ENCODE measurements at regions not wholly inside any gene's neighbourhood (a gene's known extent, or its start where the extent isn't known, plus 50 kb on each side); places are given as distances from the start of the nearest gene placed in this dataset.

DNA sequence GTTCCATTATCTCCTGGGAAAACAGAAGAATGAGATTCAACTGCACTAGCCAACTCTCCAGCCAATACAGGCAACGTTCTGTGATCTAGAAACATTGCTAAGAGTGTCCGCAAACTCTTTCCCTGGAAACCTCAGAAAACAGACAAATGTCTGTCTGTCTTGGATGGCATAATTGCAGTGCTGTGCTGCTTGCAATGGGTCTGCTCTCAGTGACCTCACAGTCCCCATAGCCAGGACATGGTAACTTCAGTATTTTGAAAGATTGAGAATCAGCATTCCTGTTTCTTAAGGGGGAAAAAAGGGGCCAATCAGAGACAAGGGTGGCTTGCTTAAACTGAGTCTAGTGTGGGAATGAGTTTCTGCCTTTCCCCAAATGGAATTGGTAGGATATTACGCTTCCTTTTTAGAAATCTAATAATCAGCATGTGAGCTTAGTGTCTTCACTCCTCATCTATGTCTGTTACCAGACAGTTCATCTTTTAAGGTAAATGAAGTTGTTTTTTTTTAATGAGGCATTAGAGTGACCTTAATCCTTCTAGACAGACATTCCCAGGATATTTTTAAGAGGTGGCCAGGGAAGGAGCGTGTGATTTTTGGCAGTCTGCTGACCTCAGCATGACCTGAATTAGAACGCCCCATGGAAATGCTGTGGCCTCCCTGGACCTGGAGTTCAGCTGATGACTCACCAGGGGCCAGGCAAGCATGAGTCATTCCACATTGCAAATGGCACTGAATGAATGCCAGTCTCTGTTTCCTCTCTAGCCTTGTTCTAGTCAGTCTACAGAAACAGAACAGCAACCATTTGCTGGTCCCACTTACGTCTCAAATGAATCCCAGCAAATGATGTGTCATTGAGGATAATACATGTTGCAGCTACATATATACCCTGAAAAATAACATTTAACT lies 210.2 kb upstream of the ACTBL2 start:
- DNase-seq = no peak

DNA sequence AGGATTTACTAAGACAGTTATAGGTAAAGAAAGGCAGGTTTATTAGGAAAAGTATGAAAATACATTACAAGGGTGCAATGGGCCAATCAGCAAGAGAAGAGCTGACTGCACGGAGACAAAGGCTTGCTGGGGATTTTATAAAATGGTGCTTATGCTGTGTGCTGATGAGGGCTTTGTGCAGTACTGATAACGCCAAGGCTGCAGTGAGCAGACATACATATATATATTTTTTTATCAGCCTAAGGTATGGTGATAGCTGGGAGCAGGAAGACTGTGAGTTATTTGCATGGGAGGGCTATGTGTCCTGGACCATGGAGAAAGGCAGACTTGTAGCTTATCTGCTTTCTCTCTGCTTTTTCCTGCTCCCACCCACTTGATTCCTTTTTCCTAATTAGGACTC lies 208.1 kb upstream of the ACTBL2 start:
- DNase-seq = no peak

DNA sequence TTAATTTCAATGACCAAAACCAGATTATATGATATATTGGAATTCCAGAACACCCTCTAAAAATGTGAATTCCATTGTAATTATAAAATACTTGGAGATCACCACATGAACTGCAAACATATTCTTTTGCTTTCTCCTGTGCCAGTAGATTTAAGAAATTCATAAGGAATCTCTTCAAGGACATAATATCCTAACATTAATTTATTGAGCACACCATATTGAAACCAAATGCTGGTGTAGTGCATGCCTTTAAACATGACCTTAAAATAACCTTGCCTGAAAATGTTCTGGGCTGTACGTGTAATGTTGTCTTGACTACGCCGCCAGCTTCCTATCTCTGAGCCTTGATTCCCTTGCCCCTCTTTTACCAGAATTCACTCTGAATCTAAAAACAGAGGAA lies 205.0 kb upstream of the ACTBL2 start:
- no peak for DNase-seq

DNA sequence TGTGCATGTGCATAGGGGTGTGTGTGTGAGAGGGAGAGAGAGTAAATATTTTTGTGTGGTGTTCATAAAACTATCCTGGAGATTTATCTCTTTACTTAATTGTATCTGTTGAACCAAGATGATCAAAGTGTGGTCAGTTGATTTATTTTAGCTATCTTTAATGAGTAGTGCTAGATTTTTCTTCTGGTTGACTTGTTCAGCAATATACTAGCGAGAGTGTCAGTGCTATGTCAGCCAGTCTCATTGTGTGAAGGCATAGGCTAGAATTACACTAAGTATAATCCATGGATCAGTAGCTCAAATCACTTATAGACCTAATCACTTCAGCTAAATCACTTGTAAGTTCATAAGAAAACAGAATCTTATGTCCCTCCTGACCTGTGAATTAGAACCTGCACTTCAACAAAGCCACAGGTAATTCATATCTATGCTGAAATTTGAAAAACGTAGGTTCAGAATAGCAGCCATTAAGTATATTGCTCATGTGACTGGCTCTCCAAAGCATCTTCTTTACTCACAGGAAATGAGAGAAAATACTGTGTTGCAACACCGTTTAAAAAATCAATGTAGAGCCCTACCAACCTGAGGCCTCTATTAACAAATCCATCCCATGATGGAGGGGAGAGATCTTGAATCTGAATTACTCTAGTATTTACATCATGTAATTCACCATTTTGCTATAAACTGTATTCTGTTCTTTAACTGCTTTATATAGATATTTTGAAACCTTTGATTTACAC lies 203.1 kb upstream of the ACTBL2 start:
- DNase-seq = no peak

GRCh38 chr5:57684299-57684702 lies 201.7 kb upstream of the ACTBL2 start:
- no peak for DNase-seq

- DNase-seq = no peak
Observed at GRCh38 chr5:57683036-57683630, 200.5 kb upstream of the ACTBL2 start.

- no peak for DNase-seq
Observed at GRCh38 chr5:57681942-57682341, 199.3 kb upstream of the ACTBL2 start.

DNA sequence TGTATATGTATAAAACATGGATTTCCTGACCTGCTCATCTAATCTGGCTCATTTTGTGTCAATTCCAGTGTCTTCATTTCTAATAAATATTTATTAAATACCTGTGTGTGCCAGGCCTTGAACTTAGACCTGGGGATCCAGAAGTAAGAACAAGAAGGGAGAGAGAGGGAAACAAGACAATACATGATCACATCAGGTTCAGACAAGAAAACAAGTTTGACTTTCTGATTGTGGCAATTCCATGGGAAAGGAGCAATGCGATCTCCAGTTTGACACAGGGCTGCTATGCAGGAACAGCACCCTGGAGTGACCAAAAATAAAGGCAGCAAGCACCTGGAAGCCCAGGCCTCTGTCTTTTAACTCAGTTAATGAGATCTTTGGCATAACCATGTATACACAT lies 198.1 kb upstream of the ACTBL2 start:
- DNase-seq = no peak

DNA sequence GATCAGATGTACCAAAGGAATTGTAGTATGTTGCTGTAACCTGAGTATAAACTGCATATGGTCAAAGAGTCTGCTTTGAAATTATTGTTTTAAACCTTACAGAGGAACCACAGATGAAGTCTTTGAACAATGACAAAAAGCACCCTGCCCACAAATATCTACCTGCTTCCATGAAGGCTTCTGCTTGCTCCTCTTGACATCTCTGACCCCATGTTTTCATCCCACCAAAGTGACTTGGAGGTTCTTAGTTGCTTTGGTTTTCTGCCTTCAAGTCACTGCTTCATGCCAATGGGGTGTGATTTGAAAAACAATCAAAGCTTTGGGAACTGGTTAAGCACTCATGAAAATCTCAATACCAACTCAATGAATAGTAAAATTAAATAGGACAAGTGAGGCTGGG lies 194.6 kb upstream of the ACTBL2 start:
- no peak for DNase-seq

GRCh38 chr5:57676222-57677098 lies 193.8 kb upstream of the ACTBL2 start:
- DNase-seq = no peak

- no peak for DNase-seq
Observed at GRCh38 chr5:57675236-57675635, 192.6 kb upstream of the ACTBL2 start.

DNA sequence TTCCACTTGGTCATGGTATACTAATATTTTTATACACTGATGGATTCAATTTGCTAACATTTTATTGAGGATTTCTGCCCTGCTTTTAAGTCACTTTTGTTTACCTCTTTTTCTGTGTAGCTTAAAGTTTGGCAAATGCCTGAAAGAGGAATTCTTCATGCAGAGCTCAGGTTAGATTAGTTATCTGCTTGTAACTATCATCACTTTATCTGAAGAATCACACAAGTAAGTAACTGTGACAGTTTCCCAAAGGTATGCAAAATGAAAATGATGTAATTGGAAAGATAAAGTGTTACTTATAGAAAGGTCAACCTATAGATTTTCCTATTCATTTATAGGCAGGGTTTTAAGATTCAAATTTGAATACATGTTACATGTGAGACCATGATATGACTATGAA lies 188.8 kb upstream of the ACTBL2 start:
- DNase-seq = no peak

GRCh38 chr5:57666582-57666981 lies 184.0 kb upstream of the ACTBL2 start:
- no peak for DNase-seq

DNA sequence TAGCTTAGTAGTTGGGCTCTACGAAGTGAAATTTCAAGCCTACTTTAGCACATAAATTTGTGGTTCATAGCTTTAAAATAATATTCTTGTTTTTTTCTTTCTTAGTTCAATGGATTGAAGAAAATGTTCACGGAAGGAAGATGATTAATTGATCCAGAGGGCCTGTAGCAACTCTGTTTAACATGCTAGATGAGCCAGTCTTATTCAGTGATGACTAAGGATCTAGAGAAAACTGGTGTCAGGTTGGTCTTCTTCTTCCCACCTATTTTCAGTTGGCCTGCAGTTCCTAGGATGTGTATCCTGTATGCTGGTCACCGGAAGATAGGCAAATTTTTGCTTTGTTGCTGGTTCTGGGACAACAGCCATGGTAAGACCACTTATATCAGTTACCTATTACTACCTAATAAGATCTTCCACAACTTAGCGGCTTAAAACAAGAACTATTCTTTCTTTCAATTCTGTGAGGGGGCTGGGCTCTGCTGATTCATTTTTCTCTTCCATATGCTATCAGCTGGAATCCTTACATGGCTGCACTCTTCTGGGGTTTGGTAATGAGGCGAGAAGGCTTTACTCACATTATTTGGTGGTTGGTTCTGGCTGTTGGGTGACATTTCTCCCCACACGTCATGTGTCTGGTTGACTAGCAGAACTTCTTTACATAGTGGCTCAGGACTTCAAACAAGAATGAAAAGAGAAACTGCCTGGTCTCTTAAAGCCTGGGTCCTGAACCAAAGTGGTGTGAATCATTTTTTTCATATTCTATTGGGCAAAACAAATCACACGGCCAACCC lies 182.7 kb upstream of the ACTBL2 start:
- no peak for DNase-seq

GRCh38 chr5:57664700-57665099 lies 182.1 kb upstream of the ACTBL2 start:
- no peak for DNase-seq

DNA sequence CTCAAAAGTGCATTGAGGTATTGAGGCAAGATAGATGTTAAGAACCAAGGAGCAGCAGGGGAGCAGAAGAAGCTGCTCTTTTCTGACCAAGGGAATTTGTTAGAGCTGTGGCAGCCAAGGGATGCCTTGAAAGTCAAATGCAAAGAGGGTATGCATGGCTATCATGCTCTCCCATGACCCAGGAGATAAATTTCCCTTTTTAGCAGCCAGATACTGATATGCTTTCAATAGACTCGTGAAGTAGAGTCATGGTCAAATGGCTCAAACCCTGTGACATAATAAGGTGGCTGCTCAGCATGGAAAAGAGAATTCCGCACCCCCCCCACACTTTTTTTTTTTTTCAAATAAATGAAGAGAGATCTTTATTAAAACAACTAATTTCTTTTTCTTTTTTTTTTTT lies 180.9 kb upstream of the ACTBL2 start:
- DNase-seq = no peak

DNA sequence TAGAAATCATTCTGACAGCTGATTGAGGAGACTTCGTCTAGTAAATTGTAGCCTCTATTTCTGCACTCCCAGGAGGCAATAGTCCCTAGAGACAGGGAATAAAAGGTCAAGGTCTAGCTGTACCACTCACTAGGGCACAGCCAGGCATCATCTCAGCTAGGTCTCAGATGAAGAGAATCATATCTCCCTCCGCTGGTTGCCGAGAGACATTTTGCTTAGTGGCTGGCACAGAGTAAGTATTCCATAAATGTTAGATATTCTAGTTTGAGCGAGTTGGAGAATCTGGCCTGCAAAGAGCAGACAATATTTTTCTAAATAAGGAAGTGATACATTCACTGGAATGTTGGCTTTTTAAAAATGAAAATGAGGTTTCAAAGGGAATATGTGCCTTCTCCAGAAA lies 180.4 kb upstream of the ACTBL2 start:
- DNase-seq = no peak

DNA sequence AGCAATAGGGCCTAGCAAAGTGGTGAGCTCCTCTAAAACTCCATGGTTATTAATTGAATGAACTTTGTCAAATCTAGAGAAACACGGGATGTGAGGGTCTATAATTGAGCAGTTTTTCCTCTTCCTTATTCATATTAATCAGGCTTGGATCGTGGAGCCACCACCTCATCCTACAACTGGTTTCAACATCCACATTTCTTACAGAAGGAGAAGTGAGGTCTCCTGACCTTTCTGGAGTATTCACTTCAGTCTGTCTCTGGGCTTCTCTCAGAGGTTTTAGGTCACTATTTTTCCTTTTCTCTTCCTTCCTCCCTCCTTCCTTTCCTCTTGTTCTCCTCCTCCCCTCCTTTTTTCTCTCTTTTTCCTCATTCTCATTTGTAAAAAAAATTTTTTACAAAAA lies 177.3 kb upstream of the ACTBL2 start:
- DNase-seq = no peak

DNA sequence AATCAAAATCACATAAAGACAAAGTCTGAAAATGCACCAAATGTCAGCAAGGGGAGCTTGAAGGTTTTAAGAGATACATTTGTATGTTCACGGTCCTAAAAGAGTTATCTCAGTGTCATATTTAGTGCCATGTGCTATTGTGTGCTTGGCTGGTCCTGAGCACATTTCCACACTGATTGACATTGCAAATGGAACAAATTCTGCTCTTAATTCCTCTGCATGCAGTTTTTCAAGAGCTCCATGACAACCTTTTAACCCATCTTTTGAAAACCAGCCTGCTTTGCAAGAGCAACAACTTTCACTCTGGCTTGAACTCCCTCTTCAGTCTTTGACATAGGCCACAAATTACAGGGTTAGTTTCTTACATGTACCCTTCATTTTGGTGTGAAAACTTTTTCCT lies 175.4 kb upstream of the ACTBL2 start:
- no peak for DNase-seq

DNA sequence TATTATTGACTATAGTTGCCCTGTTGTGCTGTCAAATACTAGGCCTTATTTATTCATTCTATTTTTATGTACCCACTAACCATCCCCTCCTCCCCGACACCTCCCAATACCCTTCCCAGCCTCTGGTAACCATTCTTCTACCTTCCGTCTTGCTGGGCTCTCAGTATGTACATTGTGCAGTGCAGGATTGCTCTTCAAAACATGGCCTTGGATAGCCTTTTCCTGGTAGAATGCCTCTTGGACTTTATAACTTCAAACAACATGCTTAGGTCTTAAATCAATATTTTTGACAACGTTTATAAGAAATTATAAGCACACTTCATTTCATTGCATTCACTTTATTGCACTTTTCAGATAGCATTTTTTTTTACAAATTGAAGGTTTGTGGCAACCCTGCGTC lies 172.6 kb upstream of the ACTBL2 start:
- DNase-seq = no peak

- DNase-seq = no peak
Observed at GRCh38 chr5:57653636-57654290, 171.2 kb upstream of the ACTBL2 start.

- no peak for DNase-seq
Observed at GRCh38 chr5:57651127-57651526, 168.5 kb upstream of the ACTBL2 start.
